Stimulated activated CD4-positive, alpha-beta T cell treated with anti-CD3 and anti-CD28 coated beads, Interleukin-4, amount 100 ng/mL, for 24 hours (primary cell): ENCODE measurements at regions not wholly inside any gene's neighbourhood (a gene's known extent, or its start where the extent isn't known, plus 50 kb on each side); places are given as distances from the start of the nearest gene placed in this dataset.

Experiments
- DNase-seq: peaks from one replicate; pipeline ENCODE4 v3.0.0-alpha.2; 2020

- DNase-seq, result peak; percentile 4
These were observed 605.2 kb upstream of the ID2 start for GRCh38 chr2:8076448-8077342.

GRCh38 chr2:8078705-8079104, 603.2 kb upstream of the ID2 start:
- no peak for DNase-seq

GRCh38 chr2:8080063-8080462, 601.8 kb upstream of the ID2 start:
- no peak for DNase-seq

- no peak for DNase-seq
These were observed 600.7 kb upstream of the ID2 start for GRCh38 chr2:8081130-8081529.

- DNase-seq, result no peak
These were observed 599.0 kb upstream of the ID2 start for GRCh38 chr2:8082840-8083239.

- no peak for DNase-seq
These were observed 595.5 kb upstream of the ID2 start for GRCh38 chr2:8086357-8086756.

GRCh38 chr2:8086796-8087479, 594.9 kb upstream of the ID2 start:
- DNase-seq, result no peak

- no peak for DNase-seq
These were observed 594.4 kb upstream of the ID2 start for GRCh38 chr2:8087480-8087840.

- no peak for DNase-seq
These were observed 593.0 kb upstream of the ID2 start for GRCh38 chr2:8088810-8089209.

- DNase-seq, result no peak
These were observed 592.3 kb upstream of the ID2 start for GRCh38 chr2:8089596-8089995.

- peak; percentile 77 for DNase-seq
These were observed 590.8 kb upstream of the ID2 start for GRCh38 chr2:8090748-8091700.

- no peak for DNase-seq
These were observed 587.3 kb upstream of the ID2 start for GRCh38 chr2:8094526-8094925.

- DNase-seq, result no peak
These were observed 585.9 kb upstream of the ID2 start for GRCh38 chr2:8095978-8096377.

GRCh38 chr2:8096484-8096883, 585.4 kb upstream of the ID2 start:
- DNase-seq, result no peak

GRCh38 chr2:8098476-8099266, 583.2 kb upstream of the ID2 start:
- no peak for DNase-seq

- DNase-seq, result no peak
These were observed 582.6 kb upstream of the ID2 start for GRCh38 chr2:8099267-8099582.

- no peak for DNase-seq
These were observed 580.1 kb upstream of the ID2 start for GRCh38 chr2:8101614-8102277.

GRCh38 chr2:8102470-8102869, 579.4 kb upstream of the ID2 start:
- DNase-seq, result no peak

GRCh38 chr2:8103085-8103708, 578.7 kb upstream of the ID2 start:
- no peak for DNase-seq

GRCh38 chr2:8107150-8107549, 574.7 kb upstream of the ID2 start:
- no peak for DNase-seq

GRCh38 chr2:8107621-8108378, 574.1 kb upstream of the ID2 start:
- DNase-seq, result no peak
